GM18861 (cell line): ENCODE measurements at regions not wholly inside any gene's neighbourhood (a gene's known extent, or its start where the extent isn't known, plus 50 kb on each side); places are given as distances from the start of the nearest gene placed in this dataset.
"Not testable (repeated sequence)": the region's sequence is repeated elsewhere in the genome, so short reads cannot be mapped to it uniquely, and the experiment has no call there.

Source experiments
- ATAC-seq: cut with Tn5 transposase; IDR thresholded peaks from one replicate; pipeline ENCODE4 v1.9.1; 2021; ENCODE audit not compliant: unreplicated experiment

GRCh38 chr1:60563777-60564535 lies 490.4 kb upstream of the C1orf87 start:
- ATAC-seq: no peak

GRCh38 chr1:60562740-60563139 lies 489.2 kb upstream of the C1orf87 start:
- ATAC-seq: no peak

- ATAC-seq: no peak
These were observed 487.1 kb upstream of the C1orf87 start for GRCh38 chr1:60560701-60561100.

- ATAC-seq: no peak
These were observed 484.7 kb upstream of the C1orf87 start for GRCh38 chr1:60558236-60558635.

GRCh38 chr1:60553730-60554129 lies 480.2 kb upstream of the C1orf87 start:
- ATAC-seq: no peak

- no peak for ATAC-seq
These were observed 474.3 kb upstream of the C1orf87 start for GRCh38 chr1:60547821-60548220.

GRCh38 chr1:60541831-60542532 lies 468.4 kb upstream of the C1orf87 start:
- ATAC-seq: no peak

- no peak for ATAC-seq
These were observed 466.6 kb upstream of the C1orf87 start for GRCh38 chr1:60540141-60540540.

GRCh38 chr1:60535713-60536112 lies 462.1 kb upstream of the C1orf87 start:
- ATAC-seq: no peak

- ATAC-seq: no peak
These were observed 454.0 kb upstream of the C1orf87 start for GRCh38 chr1:60527567-60527966.

- no peak for ATAC-seq
These were observed 443.4 kb upstream of the C1orf87 start for GRCh38 chr1:60516996-60517395.

- ATAC-seq: no peak
These were observed 436.6 kb upstream of the C1orf87 start for GRCh38 chr1:60510162-60510561.

GRCh38 chr1:60504206-60504840 lies 430.8 kb upstream of the C1orf87 start:
- ATAC-seq: no peak

GRCh38 chr1:60503266-60503925 lies 429.8 kb upstream of the C1orf87 start:
- ATAC-seq: no peak

- no peak for ATAC-seq
These were observed 428.9 kb upstream of the C1orf87 start for GRCh38 chr1:60502506-60502905.

GRCh38 chr1:60489916-60490480 lies 416.4 kb upstream of the C1orf87 start:
- ATAC-seq: not testable (repeated sequence)

GRCh38 chr1:60488847-60489246 lies 415.3 kb upstream of the C1orf87 start:
- ATAC-seq: no peak

GRCh38 chr1:60487565-60488345 lies 414.2 kb upstream of the C1orf87 start:
- ATAC-seq: no peak

- ATAC-seq: no peak
These were observed 409.9 kb upstream of the C1orf87 start for GRCh38 chr1:60483509-60483908.

GRCh38 chr1:60470246-60470645 lies 396.7 kb upstream of the C1orf87 start:
- no peak for ATAC-seq
